OCI-LY3 (cell line): ENCODE measurements at regions not wholly inside any gene's neighbourhood (a gene's known extent, or its start where the extent isn't known, plus 50 kb on each side); places are given as distances from the start of the nearest gene placed in this dataset.

Experiments used
- CTCF ChIP-seq: fragments of 200-600, 300-600 bp; sonication (generic); IDR thresholded peaks from 2 replicates; pipeline ENCODE4 v1.5.1; 2014; ENCODE audit warnings: antibody characterized with exemption, low read length, low read depth
- EZH2phosphoT487 ChIP-seq: fragments of 200-600 bp; shearing (Covaris generic); IDR thresholded peaks from 2 replicates; pipeline ENCODE4 v1.6.1; 2018; ENCODE audit warnings: antibody characterized with exemption, mixed run types, low read depth

- TF ChIP-seq CTCF (peak; percentile 30), EZH2phosphoT487 (no peak)
Measured at GRCh38 chr5:74394916-74395880, 245.3 kb downstream of the ENC1 start.
